HG02943 (cell line): ENCODE measurements at regions not wholly inside any gene's neighbourhood (a gene's known extent, or its start where the extent isn't known, plus 50 kb on each side); places are given as distances from the start of the nearest gene placed in this dataset.

Source experiments
- ATAC-seq: cut with Tn5 transposase; IDR thresholded peaks from one replicate; pipeline ENCODE4 v1.9.1; 2021; ENCODE audit warnings: mild to moderate bottlenecking, low read depth, moderate library complexity; ENCODE audit not compliant: unreplicated experiment

GRCh38 chr17:77738751-77739531, 219.6 kb upstream of the TNRC6C start:
- no peak for ATAC-seq

GRCh38 chr17:77740481-77740880, 218.0 kb upstream of the TNRC6C start:
- no peak for ATAC-seq

- ATAC-seq = no peak
Observed at GRCh38 chr17:77741109-77741508, 217.4 kb upstream of the TNRC6C start.

GRCh38 chr17:77742579-77742978, 215.9 kb upstream of the TNRC6C start:
- ATAC-seq = no peak

GRCh38 chr17:77744066-77744988, 214.2 kb upstream of the TNRC6C start:
- ATAC-seq = no peak

GRCh38 chr17:77745702-77746101, 212.8 kb upstream of the TNRC6C start:
- ATAC-seq = no peak

GRCh38 chr17:77746393-77746792, 212.1 kb upstream of the TNRC6C start:
- no peak for ATAC-seq

GRCh38 chr17:77746896-77747554, 211.5 kb upstream of the TNRC6C start:
- no peak for ATAC-seq

- no peak for ATAC-seq
Observed at GRCh38 chr17:77748436-77748835, 210.1 kb upstream of the TNRC6C start.

- no peak for ATAC-seq
Observed at GRCh38 chr17:77749321-77749751, 209.2 kb upstream of the TNRC6C start.

- no peak for ATAC-seq
Observed at GRCh38 chr17:77749989-77750388, 208.5 kb upstream of the TNRC6C start.

GRCh38 chr17:77750427-77751043, 208.0 kb upstream of the TNRC6C start:
- ATAC-seq = no peak

- no peak for ATAC-seq
Observed at GRCh38 chr17:77753246-77753645, 205.3 kb upstream of the TNRC6C start.

GRCh38 chr17:77753691-77754245, 204.7 kb upstream of the TNRC6C start:
- no peak for ATAC-seq

- ATAC-seq = no peak
Observed at GRCh38 chr17:77754956-77755355, 203.5 kb upstream of the TNRC6C start.

GRCh38 chr17:77755410-77755963, 203.0 kb upstream of the TNRC6C start:
- no peak for ATAC-seq

GRCh38 chr17:77756028-77756427, 202.5 kb upstream of the TNRC6C start:
- no peak for ATAC-seq

GRCh38 chr17:77756846-77757560, 201.5 kb upstream of the TNRC6C start:
- ATAC-seq = no peak

- ATAC-seq = no peak
Observed at GRCh38 chr17:77757561-77757898, 201.0 kb upstream of the TNRC6C start.
